ENCODE measurements at regions not wholly inside any gene's neighbourhood (a gene's known extent, or its start where the extent isn't known, plus 50 kb on each side); places are given as distances from the start of the nearest gene placed in this dataset.
A peak's percentile ranks its signal among the peaks of the same experiment; 100 is the strongest.

DNA sequence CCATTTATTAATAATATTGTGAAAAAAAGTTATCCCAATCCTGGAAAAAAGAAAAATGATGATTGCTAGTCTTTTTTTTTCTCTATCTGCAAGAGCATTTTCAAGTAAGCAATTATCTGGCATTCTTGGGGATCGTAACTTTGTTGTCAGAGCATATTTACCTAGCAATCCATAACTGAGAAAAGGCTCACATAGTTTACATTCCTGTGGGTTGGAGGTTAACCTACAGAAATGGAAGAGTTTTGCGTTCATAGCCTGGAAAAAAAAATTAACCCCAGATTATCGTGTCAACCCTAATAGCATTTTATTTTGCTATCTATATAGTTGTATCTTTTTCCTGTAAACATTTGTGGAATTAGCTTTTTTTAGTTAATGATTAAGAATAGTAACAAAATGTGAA, 292.3 kb downstream of the DAD1 start (continued):
- TF ChIP-seq, protein P1, sequence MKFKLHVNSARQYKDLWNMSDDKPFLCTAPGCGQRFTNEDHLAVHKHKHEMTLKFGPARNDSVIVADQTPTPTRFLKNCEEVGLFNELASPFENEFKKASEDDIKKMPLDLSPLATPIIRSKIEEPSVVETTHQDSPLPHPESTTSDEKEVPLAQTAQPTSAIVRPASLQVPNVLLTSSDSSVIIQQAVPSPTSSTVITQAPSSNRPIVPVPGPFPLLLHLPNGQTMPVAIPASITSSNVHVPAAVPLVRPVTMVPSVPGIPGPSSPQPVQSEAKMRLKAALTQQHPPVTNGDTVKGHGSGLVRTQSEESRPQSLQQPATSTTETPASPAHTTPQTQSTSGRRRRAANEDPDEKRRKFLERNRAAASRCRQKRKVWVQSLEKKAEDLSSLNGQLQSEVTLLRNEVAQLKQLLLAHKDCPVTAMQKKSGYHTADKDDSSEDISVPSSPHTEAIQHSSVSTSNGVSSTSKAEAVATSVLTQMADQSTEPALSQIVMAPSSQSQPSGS (CRISPR knock-in tag; IDR thresholded peaks at IDR 0.05) = no peak
- no peak for TF ChIP-seq SP4 (CRISPR knock-in tag; IDR thresholded peaks at IDR 0.05)
- no peak for TF ChIP-seq ZNF274 (CRISPR knock-in tag; IDR thresholded peaks at IDR 0.05)
- no peak for TF ChIP-seq NKX3-1 (CRISPR knock-in tag; IDR thresholded peaks at IDR 0.05)
- no peak for TF ChIP-seq HDAC2 (CRISPR knock-in tag; IDR thresholded peaks at IDR 0.05)
- TF ChIP-seq U2AF2 (IDR thresholded peaks at IDR 0.05; ENCODE audit: low read depth, low read length) = no peak
- TF ChIP-seq ZNF350 (CRISPR knock-in tag; IDR thresholded peaks at IDR 0.05; ENCODE audit: borderline replicate concordance, low read depth) = no peak
- no peak for TF ChIP-seq CAMTA2 (CRISPR knock-in tag; IDR thresholded peaks at IDR 0.05; ENCODE audit: borderline replicate concordance)
- no peak for TF ChIP-seq NCOR1 (IDR thresholded peaks at IDR 0.05; ENCODE audit: borderline replicate concordance, low read length)
- TF ChIP-seq ZNF850 (CRISPR knock-in tag; conservative IDR thresholded peaks at IDR 0.05) = no peak
- TF ChIP-seq RARA (CRISPR knock-in tag; IDR thresholded peaks at IDR 0.05) = peak; percentile 48; the same call in 1 of the 2 replicates
- no peak for TF ChIP-seq ETV5 (CRISPR knock-in tag; IDR thresholded peaks at IDR 0.05; ENCODE audit: borderline replicate concordance)
- TF ChIP-seq ZNF766 (CRISPR knock-in tag; IDR thresholded peaks at IDR 0.05; ENCODE audit: borderline replicate concordance) = no peak
- TF ChIP-seq HDAC1 (CRISPR knock-in tag; IDR thresholded peaks at IDR 0.05) = peak; percentile 50
- TF ChIP-seq, protein P2, sequence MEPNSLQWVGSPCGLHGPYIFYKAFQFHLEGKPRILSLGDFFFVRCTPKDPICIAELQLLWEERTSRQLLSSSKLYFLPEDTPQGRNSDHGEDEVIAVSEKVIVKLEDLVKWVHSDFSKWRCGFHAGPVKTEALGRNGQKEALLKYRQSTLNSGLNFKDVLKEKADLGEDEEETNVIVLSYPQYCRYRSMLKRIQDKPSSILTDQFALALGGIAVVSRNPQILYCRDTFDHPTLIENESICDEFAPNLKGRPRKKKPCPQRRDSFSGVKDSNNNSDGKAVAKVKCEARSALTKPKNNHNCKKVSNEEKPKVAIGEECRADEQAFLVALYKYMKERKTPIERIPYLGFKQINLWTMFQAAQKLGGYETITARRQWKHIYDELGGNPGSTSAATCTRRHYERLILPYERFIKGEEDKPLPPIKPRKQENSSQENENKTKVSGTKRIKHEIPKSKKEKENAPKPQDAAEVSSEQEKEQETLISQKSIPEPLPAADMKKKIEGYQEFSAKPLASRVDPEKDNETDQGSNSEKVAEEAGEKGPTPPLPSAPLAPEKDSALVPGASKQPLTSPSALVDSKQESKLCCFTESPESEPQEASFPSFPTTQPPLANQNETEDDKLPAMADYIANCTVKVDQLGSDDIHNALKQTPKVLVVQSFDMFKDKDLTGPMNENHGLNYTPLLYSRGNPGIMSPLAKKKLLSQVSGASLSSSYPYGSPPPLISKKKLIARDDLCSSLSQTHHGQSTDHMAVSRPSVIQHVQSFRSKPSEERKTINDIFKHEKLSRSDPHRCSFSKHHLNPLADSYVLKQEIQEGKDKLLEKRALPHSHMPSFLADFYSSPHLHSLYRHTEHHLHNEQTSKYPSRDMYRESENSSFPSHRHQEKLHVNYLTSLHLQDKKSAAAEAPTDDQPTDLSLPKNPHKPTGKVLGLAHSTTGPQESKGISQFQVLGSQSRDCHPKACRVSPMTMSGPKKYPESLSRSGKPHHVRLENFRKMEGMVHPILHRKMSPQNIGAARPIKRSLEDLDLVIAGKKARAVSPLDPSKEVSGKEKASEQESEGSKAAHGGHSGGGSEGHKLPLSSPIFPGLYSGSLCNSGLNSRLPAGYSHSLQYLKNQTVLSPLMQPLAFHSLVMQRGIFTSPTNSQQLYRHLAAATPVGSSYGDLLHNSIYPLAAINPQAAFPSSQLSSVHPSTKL (CRISPR knock-in tag; IDR thresholded peaks at IDR 0.05) = peak; percentile 88
- TF ChIP-seq, protein P3, sequence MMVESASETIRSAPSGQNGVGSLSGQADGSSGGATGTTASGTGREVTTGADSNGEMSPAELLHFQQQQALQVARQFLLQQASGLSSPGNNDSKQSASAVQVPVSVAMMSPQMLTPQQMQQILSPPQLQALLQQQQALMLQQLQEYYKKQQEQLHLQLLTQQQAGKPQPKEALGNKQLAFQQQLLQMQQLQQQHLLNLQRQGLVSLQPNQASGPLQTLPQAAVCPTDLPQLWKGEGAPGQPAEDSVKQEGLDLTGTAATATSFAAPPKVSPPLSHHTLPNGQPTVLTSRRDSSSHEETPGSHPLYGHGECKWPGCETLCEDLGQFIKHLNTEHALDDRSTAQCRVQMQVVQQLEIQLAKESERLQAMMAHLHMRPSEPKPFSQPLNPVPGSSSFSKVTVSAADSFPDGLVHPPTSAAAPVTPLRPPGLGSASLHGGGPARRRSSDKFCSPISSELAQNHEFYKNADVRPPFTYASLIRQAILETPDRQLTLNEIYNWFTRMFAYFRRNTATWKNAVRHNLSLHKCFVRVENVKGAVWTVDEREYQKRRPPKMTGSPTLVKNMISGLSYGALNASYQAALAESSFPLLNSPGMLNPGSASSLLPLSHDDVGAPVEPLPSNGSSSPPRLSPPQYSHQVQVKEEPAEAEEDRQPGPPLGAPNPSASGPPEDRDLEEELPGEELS (CRISPR knock-in tag; IDR thresholded peaks at IDR 0.05) = peak; percentile 48; the same call in 1 of the 2 replicates
- TF ChIP-seq, protein P4, sequence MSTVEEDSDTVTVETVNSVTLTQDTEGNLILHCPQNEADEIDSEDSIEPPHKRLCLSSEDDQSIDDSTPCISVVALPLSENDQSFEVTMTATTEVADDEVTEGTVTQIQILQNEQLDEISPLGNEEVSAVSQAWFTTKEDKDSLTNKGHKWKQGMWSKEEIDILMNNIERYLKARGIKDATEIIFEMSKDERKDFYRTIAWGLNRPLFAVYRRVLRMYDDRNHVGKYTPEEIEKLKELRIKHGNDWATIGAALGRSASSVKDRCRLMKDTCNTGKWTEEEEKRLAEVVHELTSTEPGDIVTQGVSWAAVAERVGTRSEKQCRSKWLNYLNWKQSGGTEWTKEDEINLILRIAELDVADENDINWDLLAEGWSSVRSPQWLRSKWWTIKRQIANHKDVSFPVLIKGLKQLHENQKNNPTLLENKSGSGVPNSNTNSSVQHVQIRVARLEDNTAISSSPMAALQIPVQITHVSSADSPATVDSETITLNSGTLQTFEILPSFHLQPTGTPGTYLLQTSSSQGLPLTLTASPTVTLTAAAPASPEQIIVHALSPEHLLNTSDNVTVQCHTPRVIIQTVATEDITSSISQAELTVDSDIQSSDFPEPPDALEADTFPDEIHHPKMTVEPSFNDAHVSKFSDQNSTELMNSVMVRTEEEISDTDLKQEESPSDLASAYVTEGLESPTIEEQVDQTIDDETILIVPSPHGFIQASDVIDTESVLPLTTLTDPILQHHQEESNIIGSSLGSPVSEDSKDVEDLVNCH (CRISPR knock-in tag; IDR thresholded peaks at IDR 0.05) = no peak
- no peak for TF ChIP-seq FOSL1 (CRISPR knock-in tag; IDR thresholded peaks at IDR 0.05; ENCODE audit: borderline replicate concordance)
- TF ChIP-seq MYC (CRISPR knock-in tag; IDR thresholded peaks at IDR 0.05; ENCODE audit: borderline replicate concordance) = no peak
- TF ChIP-seq, protein P5, sequence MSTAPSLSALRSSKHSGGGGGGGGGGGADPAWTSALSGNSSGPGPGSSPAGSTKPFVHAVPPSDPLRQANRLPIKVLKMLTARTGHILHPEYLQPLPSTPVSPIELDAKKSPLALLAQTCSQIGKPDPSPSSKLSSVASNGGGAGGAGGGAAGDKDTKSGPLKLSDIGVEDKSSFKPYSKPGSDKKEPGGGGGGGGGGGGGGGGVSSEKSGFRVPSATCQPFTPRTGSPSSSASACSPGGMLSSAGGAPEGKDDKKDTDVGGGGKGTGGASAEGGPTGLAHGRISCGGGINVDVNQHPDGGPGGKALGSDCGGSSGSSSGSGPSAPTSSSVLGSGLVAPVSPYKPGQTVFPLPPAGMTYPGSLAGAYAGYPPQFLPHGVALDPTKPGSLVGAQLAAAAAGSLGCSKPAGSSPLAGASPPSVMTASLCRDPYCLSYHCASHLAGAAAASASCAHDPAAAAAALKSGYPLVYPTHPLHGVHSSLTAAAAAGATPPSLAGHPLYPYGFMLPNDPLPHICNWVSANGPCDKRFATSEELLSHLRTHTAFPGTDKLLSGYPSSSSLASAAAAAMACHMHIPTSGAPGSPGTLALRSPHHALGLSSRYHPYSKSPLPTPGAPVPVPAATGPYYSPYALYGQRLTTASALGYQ (CRISPR knock-in tag; IDR thresholded peaks at IDR 0.05) = peak; percentile 83

Data from HepG2 (cell line).